ENCODE measurements at regions not wholly inside any gene's neighbourhood (a gene's known extent, or its start where the extent isn't known, plus 50 kb on each side); places are given as distances from the start of the nearest gene placed in this dataset.

- TF ChIP-seq, protein P1, sequence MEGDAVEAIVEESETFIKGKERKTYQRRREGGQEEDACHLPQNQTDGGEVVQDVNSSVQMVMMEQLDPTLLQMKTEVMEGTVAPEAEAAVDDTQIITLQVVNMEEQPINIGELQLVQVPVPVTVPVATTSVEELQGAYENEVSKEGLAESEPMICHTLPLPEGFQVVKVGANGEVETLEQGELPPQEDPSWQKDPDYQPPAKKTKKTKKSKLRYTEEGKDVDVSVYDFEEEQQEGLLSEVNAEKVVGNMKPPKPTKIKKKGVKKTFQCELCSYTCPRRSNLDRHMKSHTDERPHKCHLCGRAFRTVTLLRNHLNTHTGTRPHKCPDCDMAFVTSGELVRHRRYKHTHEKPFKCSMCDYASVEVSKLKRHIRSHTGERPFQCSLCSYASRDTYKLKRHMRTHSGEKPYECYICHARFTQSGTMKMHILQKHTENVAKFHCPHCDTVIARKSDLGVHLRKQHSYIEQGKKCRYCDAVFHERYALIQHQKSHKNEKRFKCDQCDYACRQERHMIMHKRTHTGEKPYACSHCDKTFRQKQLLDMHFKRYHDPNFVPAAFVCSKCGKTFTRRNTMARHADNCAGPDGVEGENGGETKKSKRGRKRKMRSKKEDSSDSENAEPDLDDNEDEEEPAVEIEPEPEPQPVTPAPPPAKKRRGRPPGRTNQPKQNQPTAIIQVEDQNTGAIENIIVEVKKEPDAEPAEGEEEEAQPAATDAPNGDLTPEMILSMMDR (IDR thresholded peaks at IDR 0.05; ENCODE audit: extremely low read depth, missing control alignments), result no peak
- DNase-seq (ENCODE audit: low spot score), result no peak
These were observed 123.3 kb upstream of the ERCC6L2 start for GRCh38 chr9:95752129-95752731.

GRCh38 chr9:95751520-95751790 lies 124.0 kb upstream of the ERCC6L2 start:
- DNase-seq (ENCODE audit: low spot score), result no peak
- TF ChIP-seq, protein P1 (IDR thresholded peaks at IDR 0.05; ENCODE audit: extremely low read depth, missing control alignments), result no peak

DNA sequence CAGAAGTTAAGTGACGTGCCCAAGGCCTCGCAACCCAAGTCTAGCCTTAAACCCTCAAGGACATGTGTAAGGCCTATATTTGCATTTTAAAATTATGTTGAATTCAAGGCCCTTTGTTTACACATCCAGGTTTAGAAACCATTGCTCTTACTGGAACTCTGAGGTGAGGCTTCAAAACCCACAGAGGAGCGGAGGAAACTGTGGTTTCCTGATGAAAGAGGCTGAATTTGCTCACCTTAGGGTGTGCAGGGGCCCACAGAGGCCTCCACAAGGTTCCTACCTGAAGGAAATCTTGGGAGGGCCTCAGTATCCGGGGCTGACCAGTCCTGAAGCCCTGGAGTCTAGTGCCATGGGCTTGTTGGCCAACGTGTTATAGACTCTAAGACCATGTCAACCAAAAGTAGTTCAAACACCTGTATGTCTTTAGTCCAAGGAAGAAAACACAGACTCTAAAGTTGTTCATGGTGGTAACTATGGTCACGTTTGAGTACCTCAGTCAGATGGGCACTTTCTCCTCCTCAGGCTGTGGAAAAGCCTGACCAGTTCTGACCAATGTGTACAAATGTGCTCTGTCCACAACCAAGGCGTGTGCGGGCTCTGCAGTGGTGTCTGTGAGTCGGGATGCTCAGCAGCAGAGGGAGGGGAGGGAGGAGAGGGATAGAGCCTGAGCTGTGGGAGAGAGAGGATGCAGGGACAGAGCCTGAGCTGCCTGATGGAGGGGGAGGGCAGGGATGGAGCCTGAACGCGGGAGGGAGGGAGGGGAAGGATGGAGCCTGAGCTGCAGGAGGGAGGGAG lies 124.6 kb upstream of the ERCC6L2 start:
- TF ChIP-seq, protein P1 (IDR thresholded peaks at IDR 0.05; ENCODE audit: extremely low read depth, missing control alignments), result no peak
- no peak for DNase-seq (ENCODE audit: low spot score)

DNA sequence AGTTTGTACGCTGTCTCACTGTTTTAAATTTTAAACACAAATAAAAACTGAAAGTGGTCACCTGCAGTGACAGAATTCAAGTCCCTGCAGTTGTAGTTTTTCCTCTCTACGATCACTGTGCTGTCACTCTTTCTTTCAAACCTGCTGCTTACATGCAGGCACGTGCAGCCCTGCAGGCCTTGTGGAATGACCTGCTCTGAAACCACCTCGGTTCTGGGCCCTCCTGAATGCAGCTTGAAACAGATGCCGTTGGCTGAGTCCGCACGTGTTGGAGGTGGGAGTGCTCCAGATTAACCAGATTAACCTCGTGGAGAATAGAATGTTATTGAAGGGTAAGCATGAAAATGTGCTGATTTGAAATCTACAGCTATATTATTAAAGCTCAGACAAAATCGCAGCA lies 126.0 kb upstream of the ERCC6L2 start:
- DNase-seq (ENCODE audit: low spot score), result no peak
- TF ChIP-seq, protein P1 (IDR thresholded peaks at IDR 0.05; ENCODE audit: extremely low read depth, missing control alignments), result no peak

DNA sequence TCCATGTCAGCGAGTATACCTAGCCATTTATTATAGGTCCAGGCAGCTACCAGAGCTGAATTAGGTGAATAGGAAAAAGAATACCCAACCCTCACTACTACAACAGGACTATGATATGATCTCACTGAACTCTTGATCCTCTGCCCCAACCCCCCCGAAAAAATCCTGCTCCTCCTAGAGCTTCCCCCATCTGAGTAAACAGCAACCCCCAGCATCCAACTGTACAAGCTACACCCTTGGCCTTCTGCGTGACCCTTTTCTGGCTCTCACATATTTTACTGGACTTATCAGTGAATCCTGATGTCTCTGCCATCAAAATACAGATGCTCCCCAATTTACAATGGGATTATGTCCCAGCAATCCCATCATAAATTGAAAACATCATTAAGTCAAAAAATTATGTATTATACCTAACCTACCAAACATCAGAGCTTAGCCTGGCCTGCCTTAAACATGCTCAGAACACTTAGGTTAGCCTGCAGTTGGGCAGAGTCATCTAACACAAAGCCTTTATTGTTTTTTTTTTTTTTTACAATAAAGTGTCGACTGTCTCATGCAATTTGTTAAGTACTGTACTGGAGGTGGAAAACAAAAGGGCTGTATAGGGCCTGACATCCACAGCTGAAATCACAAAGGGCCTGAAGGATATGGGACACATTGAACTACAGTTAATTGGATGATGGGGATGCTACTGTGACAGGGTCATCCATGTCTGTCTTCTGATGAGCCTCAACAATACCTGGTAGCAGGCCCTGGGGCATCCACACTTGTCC lies 128.9 kb upstream of the ERCC6L2 start:
- TF ChIP-seq, protein P1 (IDR thresholded peaks at IDR 0.05; ENCODE audit: extremely low read depth, missing control alignments), result no peak
- DNase-seq (ENCODE audit: low spot score), result no peak

DNA sequence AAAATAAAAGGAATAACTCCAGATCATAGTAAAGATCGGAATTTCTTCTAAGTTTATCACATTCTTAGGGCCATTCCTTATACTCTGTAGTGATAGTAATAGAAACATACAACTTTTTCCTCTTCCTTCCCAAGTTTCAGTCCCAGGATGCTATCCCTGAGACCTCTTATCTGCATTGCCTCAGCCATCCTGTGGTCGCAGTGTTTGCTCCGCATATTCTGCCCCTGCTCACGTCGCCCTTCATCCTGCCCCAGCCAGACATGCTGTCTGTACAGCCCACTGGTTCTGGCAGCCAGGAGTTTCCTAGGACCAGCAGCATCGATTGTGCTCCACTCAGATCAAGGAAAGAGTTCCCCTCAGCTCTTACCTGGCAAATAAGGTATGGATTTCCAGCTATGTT lies 132.7 kb upstream of the ERCC6L2 start:
- TF ChIP-seq, protein P1 (IDR thresholded peaks at IDR 0.05; ENCODE audit: extremely low read depth, missing control alignments), result no peak
- DNase-seq (ENCODE audit: low spot score), result no peak

- DNase-seq (ENCODE audit: low spot score), result no peak
- TF ChIP-seq, protein P1 (IDR thresholded peaks at IDR 0.05; ENCODE audit: extremely low read depth, missing control alignments), result no peak
These were observed 133.9 kb upstream of the ERCC6L2 start for GRCh38 chr9:95741631-95742030.

Measured in GM20000 (cell line).